Fibroblast of skin of left quadriceps (primary cell): ENCODE measurements at regions not wholly inside any gene's neighbourhood (a gene's known extent, or its start where the extent isn't known, plus 50 kb on each side); places are given as distances from the start of the nearest gene placed in this dataset.

Experiments used
- DNase-seq, 2 experiments: peaks; one replicate each; pipeline ENCODE4 v3.0.0-alpha.2; 2013; ENCODE audit warnings: low read depth in 2 of 2

GRCh38 chr4:12186526-12186925 lies 757.8 kb upstream of the HS3ST1 start:
- DNase-seq, result no peak

- no peak for DNase-seq
Measured at GRCh38 chr4:12178614-12179610, 750.2 kb upstream of the HS3ST1 start.

GRCh38 chr4:12177416-12177815 lies 748.7 kb upstream of the HS3ST1 start:
- no peak for DNase-seq

GRCh38 chr4:12173496-12173895 lies 744.8 kb upstream of the HS3ST1 start:
- no peak for DNase-seq

- DNase-seq, result no peak
Measured at GRCh38 chr4:12172198-12172973, 743.7 kb upstream of the HS3ST1 start.

- no peak for DNase-seq
Measured at GRCh38 chr4:12170308-12170707, 741.6 kb upstream of the HS3ST1 start.

GRCh38 chr4:12165616-12166015 lies 736.9 kb upstream of the HS3ST1 start:
- DNase-seq, result no peak

GRCh38 chr4:12146339-12146738 lies 717.6 kb upstream of the HS3ST1 start:
- no peak for DNase-seq

GRCh38 chr4:12145768-12146167 lies 717.1 kb upstream of the HS3ST1 start:
- DNase-seq, result no peak

- DNase-seq, result no peak
Measured at GRCh38 chr4:12145106-12145505, 716.4 kb upstream of the HS3ST1 start.

GRCh38 chr4:12144051-12144450 lies 715.4 kb upstream of the HS3ST1 start:
- DNase-seq, result no peak

GRCh38 chr4:12140864-12141263 lies 712.2 kb upstream of the HS3ST1 start:
- DNase-seq, result no peak

- DNase-seq, result no peak
Measured at GRCh38 chr4:12139296-12139695, 710.6 kb upstream of the HS3ST1 start.

GRCh38 chr4:12138488-12138887 lies 709.8 kb upstream of the HS3ST1 start:
- no peak for DNase-seq

- no peak for DNase-seq
Measured at GRCh38 chr4:12137575-12137974, 708.9 kb upstream of the HS3ST1 start.

GRCh38 chr4:12126474-12126873 lies 697.8 kb upstream of the HS3ST1 start:
- DNase-seq, result no peak

- DNase-seq, result no peak
Measured at GRCh38 chr4:12124138-12124537, 695.4 kb upstream of the HS3ST1 start.

GRCh38 chr4:12123707-12124106 lies 695.0 kb upstream of the HS3ST1 start:
- DNase-seq, result no peak

- no peak for DNase-seq
Measured at GRCh38 chr4:12122316-12122715, 693.6 kb upstream of the HS3ST1 start.

- DNase-seq, result no peak
Measured at GRCh38 chr4:12120968-12121367, 692.3 kb upstream of the HS3ST1 start.

- no peak for DNase-seq
Measured at GRCh38 chr4:12118651-12119213, 690.0 kb upstream of the HS3ST1 start.

- DNase-seq, result no peak
Measured at GRCh38 chr4:12116009-12116552, 687.4 kb upstream of the HS3ST1 start.
